Fibroblast of skin of left quadriceps (primary cell): ENCODE measurements at regions not wholly inside any gene's neighbourhood (a gene's known extent, or its start where the extent isn't known, plus 50 kb on each side); places are given as distances from the start of the nearest gene placed in this dataset.
"Not testable (repeated sequence)": the region's sequence is repeated elsewhere in the genome, so short reads cannot be mapped to it uniquely, and the experiment has no call there.

Experiments used
- DNase-seq, 2 experiments: peaks; one replicate each; pipeline ENCODE4 v3.0.0-alpha.2; 2013; ENCODE audit warnings: low read depth in 2 of 2

- DNase-seq, result no peak
These were observed 342.7 kb downstream of the GPD2 start for GRCh38 chr2:156778916-156779315.

- DNase-seq, result no peak
These were observed 343.4 kb downstream of the GPD2 start for GRCh38 chr2:156779416-156780120.

GRCh38 chr2:156781677-156782076 lies 345.5 kb downstream of the GPD2 start:
- not testable (repeated sequence) for DNase-seq

GRCh38 chr2:156784020-156784701 lies 348.0 kb downstream of the GPD2 start:
- DNase-seq, result no peak

- DNase-seq, result no peak
These were observed 351.3 kb downstream of the GPD2 start for GRCh38 chr2:156787517-156787916.

- DNase-seq, result no peak
These were observed 354.3 kb downstream of the GPD2 start for GRCh38 chr2:156790343-156791037.

GRCh38 chr2:156792242-156792840 lies 356.2 kb downstream of the GPD2 start:
- DNase-seq, result no peak

GRCh38 chr2:156797832-156798231 lies 361.7 kb downstream of the GPD2 start:
- no peak for DNase-seq

- no peak for DNase-seq
These were observed 364.0 kb downstream of the GPD2 start for GRCh38 chr2:156800065-156800653.

- no peak for DNase-seq
These were observed 364.7 kb downstream of the GPD2 start for GRCh38 chr2:156800781-156801361.

- no peak for DNase-seq
These were observed 367.1 kb downstream of the GPD2 start for GRCh38 chr2:156803243-156803642.

- DNase-seq, result no peak
These were observed 367.8 kb downstream of the GPD2 start for GRCh38 chr2:156803967-156804366.

- DNase-seq, result no peak
These were observed 373.9 kb downstream of the GPD2 start for GRCh38 chr2:156810094-156810493.

- DNase-seq, result no peak
These were observed 376.3 kb downstream of the GPD2 start for GRCh38 chr2:156812496-156812895.

- DNase-seq, result no peak
These were observed 381.3 kb downstream of the GPD2 start for GRCh38 chr2:156817430-156817829.

- no peak for DNase-seq
These were observed 382.0 kb downstream of the GPD2 start for GRCh38 chr2:156818221-156818620.

- peak; percentile 47 to 50 for DNase-seq
These were observed 382.8 kb downstream of the GPD2 start for GRCh38 chr2:156818944-156819343.

GRCh38 chr2:156826341-156826933 lies 390.3 kb downstream of the GPD2 start:
- peak; percentile 86 to 87 for DNase-seq

- DNase-seq, result no peak
These were observed 398.3 kb downstream of the GPD2 start for GRCh38 chr2:156834431-156834830.

GRCh38 chr2:156837635-156838370 lies 401.6 kb downstream of the GPD2 start:
- DNase-seq, result no peak

GRCh38 chr2:156841321-156841720 lies 405.1 kb downstream of the GPD2 start:
- DNase-seq, result no peak
